CD1c-positive myeloid dendritic cell (primary cell): ENCODE measurements at regions not wholly inside any gene's neighbourhood (a gene's known extent, or its start where the extent isn't known, plus 50 kb on each side); places are given as distances from the start of the nearest gene placed in this dataset.
"Not testable (repeated sequence)": the region's sequence is repeated elsewhere in the genome, so short reads cannot be mapped to it uniquely, and the experiment has no call there.

Experiments used
- DNase-seq: peaks from one replicate; pipeline ENCODE4 v3.0.0-alpha.2; 2016; ENCODE audit errors: extremely low spot score

DNA sequence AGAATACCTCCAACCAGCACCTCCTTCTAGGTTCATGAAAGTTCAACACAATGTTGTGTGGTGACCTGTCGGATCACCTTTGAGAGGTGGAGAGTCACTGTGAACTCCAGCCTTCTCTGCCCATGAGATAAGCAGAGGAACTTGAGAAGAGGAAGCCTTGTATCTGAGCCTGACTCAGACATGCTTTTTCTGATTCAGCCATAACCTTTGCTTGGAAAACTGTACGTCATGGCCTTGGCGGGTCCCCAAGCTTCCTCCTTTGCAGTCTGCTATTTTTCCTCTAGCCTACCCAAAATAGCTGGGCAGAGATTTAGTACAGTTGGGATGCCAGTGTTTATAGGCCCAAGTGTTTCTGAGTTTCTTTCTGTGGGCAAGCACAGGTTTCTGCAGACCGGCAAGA is 274.7 kb downstream of the CETN3 start:
- peak; percentile 71 for DNase-seq

DNA sequence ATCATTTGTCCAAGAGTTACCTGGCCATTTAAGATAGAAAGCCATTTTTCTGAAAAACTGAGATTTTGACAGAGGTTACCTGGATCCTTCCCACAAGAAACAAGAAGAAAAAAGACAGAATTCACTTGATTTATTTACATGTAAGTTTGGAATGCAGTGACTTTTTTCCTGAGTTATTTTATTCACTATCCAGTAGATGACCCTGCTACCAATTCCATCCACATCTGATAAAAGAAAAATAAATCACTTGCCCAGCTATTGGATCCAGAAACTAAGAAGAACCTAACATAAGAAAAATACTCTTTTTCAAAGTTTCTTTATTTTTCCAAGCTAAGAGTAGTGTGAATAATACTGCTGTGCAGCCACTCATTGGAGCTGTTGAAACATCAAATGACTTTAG is 275.2 kb downstream of the CETN3 start:
- no peak for DNase-seq

DNA sequence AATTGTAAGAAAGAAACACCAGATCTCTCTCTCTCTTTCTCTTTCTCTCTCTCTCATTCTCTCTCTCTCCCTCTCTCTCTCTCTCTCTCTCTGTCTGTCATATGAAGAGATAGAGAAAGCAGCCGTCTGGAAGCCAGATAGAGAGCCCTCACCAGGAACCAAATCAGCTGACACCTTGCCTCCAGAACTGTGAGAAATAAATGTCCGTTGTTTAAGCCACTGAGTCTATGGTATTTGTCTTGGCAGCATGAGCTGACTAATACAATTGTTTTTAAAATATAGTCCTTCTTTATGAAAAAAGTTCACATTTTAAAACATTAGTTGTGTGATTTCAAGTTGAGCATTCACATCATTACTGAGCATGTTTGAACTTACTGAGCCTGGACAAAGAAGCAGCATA is 275.6 kb downstream of the CETN3 start:
- no peak for DNase-seq

DNA sequence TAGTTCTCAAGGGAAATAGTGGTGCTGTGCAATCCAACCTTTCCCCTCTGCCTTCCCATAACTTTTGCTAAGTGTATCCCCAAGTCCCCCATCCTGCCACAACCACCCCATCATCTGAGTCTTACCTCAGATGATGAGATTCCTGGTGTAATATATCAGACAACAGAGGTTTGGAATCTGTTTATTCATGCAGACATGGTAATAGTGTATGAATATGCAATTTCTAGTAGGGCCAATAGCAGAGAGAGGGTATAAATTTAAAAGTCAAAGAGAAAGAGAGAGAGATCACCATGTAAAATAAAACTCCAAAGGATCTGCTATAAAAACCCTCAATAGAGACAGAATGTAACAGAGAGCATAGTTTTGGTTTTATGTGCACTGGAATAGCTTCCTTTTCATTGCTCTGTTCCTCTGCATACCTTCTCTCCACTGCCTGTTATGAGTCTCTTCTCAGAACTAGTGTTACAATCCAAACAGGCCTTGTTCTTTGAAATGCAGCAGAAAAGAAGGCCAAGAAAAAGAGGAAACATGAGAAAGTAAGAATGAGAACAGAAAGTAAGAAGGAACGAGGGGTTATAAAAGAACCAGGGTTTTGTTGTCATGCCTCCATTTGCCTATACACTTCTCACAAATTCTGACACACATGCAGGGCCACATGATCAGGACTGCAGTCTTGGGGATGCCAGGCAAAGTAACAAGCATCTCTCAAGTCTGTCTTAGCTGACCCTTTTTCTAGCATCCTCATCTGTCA is 278.0 kb downstream of the CETN3 start:
- DNase-seq, result peak; percentile 19

DNA sequence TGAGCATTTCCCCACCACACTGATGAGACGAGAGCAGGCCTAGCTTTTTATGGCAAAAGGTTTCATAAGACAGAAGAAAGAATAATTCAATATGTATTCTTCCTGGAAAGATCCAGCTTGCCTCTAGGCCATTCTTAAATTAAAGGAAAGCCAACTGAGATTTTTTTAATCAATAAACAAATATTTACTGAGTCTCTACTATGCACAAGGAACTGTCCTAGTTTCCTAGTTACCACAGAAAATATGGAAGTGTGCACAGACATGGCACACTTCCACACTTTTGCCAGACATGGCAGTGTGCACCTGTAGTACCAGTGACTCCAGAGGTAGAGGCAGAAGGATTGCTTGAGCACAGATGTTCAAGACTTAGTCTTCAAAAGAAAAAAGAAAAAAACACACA is 281.0 kb downstream of the CETN3 start:
- no peak for DNase-seq

DNA sequence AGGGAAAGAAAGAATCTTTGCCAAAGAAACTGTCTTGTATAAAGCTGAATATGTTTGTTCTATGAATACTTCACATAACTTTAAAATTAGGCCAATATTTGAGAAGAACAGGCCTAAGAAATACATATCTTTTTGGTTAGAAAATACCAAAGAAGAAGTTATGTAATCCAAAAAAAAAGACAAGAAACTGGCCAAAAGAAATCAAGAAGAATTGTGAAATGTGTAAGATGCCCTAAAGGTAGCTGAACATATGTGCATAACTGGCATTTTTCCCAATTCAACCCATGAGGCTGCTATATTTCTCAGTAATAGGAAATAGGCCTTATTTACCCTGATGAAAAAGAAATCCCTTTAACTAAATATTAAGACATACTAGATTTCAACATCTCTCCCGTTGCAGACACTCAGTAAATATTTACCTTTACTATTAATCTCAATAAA is 290.0 kb downstream of the CETN3 start:
- DNase-seq, result no peak

DNA sequence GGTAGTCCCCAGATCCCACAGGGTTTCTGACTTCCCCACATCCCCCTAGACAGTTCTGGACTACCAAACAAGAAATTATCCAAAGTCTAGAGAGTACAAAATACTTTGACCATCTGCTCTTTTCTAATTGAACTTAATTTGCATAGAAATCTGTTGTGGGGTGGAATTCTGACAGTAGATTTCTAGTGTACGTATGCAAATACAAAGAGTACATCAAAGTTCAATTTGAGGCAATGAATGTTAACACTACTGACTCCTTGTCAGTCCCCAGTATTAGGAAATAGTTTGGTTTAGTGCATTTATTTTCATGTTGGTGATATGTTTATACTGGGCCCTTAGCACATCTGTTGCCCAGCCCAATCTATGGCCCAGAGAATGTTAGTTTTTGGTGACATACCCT is 292.6 kb downstream of the CETN3 start:
- no peak for DNase-seq

DNA sequence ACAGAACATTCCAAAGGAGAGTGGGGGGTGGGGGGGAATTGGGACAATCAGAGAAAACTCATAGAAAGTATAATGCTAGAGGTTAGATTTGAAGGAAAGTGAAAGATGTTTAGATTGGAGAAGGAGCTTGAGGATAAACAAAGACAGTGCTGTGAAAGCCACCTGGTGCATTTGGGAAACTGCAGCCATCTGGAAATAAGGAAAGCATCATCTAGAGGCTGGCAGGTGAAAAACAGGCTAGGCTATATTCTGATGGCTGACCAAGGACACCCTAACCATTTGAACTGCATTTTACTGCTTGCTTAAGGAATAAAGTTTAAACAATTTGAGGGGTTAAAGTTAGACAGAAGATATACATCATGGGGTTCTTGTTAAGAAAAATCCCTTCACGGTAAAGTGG is 296.4 kb downstream of the CETN3 start:
- no peak for DNase-seq

DNA sequence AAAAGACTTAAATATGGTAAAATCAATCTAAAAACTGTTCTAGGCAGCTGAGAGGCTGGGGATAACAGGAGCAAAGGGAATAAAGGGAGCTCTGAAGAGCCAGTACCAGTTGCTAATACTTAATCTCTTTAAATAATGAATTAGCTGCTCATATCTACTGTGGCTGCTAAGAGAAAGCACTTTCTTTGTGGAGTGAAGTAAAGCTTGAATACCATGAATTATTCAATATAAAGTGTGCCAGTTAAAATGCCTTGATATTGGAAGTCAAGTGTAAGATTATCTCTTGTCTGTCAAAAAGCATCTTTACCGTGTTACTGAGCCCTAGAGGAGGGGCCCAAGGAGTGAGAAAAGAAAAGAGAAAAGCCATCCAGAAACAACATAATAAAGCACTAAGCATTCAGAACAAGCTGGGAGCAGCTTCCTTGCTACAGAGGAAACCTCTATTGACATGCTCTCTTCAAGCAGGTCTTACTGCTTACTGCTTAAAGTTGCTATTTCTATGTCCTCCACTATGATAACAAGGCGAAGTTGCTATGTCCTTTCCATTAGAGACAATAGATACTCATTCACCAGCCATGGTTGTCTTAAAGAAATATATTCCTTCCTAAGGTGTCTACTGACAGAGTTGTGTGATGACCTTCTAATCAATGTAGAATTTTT is 297.4 kb downstream of the CETN3 start:
- no peak for DNase-seq

DNA sequence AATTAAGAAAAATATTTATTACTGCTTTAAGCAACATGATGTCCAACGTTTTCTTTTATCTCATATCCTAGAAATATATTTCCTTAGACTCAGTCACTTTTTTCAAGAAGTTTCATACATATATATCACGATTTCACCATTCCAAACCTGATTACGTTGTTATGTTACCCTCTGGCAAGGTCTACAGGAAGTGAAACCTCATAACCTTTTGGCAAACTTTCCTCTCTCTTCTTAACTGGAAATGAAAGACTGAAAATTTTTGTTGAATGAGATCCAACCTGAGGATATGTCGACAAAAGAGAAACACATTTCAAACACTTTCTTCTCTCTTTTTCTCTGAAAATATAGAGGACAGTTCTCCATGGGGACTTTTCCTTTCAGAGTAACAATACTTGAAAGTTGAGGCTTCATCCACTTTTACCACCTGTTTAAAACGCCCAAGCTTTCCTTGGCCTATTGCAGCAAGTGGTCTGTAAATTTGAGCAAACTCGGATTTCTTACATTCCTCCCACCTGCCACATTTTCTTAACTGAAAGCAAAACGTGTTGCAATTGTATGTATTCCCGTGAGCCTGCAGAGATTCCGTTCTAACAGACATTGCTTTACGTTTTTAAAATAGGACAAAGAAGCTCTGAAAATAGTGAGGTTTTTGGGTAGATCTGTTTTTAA is 298.1 kb downstream of the CETN3 start:
- DNase-seq, result peak; percentile 29

DNA sequence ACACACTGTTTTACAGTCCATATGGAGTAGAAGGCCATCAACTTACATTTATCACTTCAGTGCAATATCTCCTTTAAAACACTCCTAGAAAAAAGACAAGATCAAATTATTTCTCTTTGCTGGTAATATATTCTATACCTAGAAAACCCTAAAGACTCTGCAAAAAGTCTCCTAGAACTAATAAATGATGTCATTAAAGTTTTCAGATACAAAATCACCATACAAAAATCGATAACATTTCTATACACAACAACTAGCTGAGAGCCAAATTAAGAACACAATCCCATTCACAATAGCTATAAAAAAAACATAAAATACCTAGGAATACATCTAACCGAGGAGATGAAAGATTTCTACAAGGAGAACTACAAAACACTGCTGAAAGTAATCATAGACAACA is 300.3 kb downstream of the CETN3 start:
- no peak for DNase-seq

DNA sequence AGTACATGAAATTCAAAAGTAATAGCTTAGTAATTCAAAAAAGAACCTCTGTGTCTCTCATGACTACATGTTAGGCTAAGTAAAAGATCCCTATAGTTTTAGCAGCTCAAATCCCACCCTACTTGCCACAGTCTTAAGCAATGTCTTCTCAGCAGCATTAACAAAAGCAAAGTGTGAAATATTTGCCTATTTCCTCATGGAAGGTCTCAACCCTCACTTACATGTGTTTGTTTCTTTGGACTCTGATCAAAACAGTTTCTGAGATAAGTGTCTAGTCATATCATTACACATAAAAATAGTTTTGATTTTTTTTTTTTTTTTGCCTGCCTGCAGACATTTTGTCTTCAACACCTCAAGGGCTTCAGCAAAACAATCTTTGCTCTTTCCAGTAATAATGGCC is 310.5 kb downstream of the CETN3 start:
- DNase-seq, result no peak

DNA sequence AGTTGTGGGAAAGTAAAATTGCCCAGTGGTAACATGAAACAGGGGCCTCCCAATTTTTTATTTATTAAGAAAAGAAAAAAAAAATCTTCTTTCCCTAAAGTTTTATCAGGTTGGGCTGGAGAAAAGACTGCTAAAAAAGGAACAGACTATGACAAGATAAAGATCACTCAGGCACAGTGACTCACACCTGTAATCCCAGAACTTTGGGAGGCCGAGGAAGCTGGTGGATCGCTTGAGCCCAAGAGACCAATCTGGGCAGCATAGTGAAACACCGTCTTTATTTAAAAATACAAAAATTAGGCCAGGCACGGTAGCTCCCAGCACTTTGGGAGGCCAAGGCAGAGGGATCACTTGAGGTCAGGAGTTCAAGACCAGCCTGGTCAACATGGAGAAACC is 312.5 kb downstream of the CETN3 start:
- DNase-seq, result no peak

DNA sequence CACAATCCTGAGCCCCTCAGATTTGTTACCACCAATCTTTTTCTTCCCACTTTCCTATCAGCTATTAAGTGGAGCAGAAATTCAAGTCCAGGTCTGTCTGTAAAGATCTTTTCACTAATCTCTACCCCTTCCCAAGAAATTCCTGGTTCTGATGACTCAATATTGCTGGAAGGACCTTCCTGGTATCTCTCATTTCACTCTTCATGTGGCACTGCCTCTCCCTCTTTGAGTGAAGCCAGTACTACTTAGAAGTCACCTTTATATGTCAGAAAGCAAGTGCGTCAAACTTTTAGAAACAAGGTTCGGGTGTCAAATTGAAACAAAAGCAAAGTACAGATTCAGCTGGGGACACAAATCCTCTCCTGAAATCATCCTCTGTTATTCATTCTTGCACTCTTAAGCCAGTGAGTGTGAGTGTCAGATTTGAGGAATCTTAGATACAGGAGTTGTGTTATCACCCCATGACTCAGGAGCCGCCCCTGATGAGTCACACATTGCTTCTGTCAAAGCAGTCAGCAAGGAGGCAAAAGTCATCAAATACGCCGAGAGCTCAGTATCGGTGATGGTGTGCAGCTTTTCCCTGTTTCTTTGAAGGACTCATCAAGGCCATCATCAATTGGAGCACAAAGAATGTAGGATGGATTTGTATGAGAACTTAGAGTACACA is 313.0 kb downstream of the CETN3 start:
- no peak for DNase-seq

DNA sequence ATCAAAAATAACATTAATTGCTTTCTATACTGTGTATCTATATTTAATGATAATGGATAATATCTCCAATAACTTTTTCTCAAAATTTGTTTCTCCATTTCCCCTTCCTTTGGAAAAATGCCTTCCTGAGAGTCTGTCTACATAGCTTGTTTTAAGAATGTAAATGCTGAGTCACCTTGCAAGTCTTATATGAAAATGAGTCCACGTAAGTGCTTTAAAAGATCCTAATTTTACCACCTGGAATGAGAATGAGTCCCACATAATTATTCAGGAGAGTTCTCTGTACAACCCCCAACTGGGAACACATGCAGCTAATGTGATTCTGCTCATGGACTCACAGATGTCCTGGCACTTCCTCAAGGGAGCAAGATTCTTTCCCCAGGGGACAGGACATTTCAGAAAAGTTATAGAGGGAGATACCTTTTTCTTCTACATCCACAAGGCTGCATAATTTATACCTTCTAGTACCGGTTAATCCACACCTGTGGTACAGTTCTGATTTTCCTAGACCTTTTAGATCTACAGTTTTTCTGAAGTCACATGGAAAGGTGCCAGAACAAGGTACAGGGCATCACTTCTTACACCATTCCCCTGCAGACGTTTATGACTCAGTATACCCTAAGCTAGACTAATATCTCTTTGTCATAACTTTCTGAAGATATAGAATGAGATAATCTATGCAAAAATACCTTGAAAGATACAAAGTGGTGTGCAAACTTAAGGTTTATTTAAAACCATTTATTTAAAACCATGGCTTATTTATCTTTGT is 314.1 kb downstream of the CETN3 start:
- DNase-seq, result no peak

DNA sequence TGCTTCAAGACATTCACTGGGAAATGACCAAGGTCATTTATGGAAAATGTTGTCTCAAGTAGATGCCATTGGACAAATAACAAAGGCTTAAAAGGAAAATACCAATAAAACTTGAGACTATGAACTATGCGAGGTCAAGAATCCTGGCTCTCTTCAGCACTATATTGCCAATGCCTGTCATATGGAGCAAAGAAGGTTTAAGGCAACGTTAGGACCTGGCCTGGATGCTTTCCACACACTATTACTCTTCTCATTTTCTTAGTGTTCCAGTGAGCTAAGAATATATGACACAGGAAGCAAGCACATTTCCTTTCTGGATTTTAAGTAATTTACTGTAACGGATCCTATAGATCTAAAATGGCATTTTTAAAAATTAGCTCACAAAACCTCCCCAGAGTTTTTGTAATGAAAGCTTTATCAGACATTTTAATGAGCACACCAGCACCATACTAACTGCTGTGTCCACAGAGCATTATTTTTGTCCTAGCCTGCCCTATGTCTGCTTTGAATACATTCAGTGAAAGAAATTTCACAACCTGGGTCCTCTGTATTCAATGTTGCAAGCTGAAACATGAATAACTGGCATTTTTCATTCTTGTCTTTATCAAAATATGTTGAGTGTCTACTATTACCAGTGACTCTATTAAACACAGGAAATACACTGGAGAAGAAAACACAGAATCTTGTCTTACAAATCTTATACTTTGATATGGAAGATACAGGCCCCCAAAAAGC is 315.6 kb downstream of the CETN3 start:
- no peak for DNase-seq

DNA sequence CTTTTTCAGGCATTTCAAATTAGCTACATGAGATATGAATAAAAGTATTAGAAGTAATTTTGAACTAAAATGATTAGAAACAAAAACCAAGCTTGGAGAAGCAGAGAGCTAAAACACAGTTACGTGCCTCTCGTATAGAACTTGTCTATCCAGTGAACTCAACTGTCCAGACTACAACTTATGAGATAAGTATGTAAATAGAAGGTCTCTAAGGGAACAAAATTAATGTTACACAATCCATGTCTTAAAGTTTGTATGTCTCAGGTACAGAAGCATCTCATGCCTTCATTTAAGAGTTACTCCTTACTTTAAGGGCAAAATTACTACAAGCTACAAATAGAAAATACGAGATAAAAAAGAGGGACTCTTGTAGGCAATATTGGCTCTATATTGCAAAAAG is 316.8 kb downstream of the CETN3 start:
- DNase-seq, result no peak

DNA sequence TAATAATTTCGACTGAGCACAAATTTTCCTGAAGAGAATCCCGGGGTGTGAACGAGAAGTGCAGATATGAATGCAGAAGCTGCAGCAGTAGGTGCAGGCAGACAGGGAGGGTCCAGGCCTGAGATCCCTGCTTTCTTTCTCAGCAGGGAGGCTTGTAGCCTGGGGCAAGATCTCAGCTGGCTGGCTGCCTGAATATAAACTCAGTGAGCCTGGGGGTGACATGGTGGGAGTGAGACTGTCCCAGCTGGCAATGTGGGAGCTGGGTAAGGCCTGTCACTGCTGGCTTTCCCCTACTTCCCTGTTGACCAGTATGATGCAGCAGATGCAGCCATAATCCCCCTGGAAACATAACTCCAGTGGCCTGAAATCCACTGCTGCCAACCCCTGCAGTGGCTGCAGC is 325.2 kb downstream of the CETN3 start:
- DNase-seq, result no peak

DNA sequence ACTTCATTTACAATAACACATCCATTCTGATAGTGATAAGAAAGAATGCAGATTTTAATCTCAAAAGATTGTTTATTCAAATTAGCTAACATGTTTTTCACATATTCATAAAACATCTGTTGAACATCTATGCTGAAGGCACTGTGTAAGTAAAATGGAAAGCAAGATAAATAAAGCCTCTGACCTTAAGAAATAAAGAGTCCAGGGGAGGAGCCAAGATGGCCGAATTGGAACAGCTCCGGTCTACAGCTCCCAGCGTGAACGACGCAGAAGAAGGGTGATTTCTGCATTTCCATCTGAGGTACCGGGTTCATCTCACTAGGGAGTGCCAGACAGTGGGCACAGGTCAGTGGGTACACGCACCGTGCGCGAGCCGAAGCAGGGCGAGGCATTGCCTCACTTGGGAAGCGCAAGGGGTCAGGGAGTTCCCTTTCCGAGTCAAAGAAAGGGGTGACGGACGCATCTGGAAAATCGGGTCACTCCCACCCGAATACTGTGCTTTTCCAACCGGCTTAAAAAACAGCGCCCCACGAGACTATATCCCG is 336.5 kb downstream of the CETN3 start:
- DNase-seq, result not testable (repeated sequence)

DNA sequence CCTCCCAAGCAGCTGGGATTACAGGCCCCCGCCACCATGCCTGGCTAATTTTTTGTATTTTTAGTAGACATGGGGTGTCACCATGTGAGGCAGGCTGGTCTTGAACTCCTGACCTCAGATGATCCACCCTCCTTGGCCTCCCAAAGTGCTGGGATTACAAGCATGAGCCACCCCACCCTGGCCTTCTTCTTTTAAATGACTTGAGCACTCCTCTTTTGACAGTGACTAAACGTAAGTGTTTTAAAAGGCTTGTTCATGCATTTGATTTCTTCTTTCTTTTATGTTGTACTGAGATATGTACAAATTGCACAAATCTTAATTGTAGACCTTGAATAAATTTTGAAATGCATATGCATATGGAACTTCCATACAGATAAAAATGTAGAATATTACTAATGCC is 337.9 kb downstream of the CETN3 start:
- DNase-seq, result no peak

DNA sequence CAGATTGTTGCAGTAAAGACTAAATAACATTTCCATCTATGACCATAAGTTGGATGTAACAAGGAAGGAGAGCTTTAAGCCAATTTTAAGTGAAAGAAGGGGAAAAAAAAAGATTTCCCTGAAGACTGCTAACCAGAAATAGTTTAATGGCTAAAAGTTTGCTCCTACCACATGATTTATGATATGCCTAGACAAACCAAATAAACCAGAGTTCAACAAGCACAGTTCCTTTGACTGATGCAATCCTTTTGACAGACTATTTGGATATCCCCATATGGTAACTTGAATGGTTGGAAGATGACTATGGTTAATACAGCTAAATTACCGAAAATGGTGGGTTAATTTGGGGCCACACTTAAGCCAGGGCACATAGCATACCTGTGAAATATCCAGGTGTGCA is 338.5 kb downstream of the CETN3 start:
- no peak for DNase-seq
